ENCODE measurements at regions not wholly inside any gene's neighbourhood (a gene's known extent, or its start where the extent isn't known, plus 50 kb on each side); places are given as distances from the start of the nearest gene placed in this dataset.
"Not testable (repeated sequence)": the region's sequence is repeated elsewhere in the genome, so short reads cannot be mapped to it uniquely, and the experiment has no call there.

DNA sequence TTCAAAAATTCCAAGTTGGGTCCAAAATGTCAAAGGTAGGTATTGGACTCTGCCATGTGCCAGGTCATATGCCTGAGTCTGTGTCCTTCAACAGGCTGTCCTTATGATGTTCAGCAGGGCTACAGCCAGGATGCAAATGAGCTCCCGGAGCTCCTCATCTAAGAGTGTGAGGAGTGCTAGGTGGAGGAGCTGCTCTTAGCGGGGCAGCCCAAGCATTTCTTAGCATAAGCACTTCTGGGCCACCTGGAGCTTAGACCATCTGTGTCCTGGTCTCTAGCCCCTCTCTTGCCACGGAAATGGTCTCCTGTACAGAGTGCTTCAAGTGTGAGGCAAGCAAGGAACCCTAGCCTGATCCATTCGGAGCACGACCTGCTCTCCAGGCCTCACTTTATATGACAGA is 64.6 kb upstream of the PRR23C start:
- Histone ChIP-seq H3K36me3 (replicated peaks) (no peaks in the 10 kb centered on the region), H3K9me3 (no peaks in the 10 kb centered on the region), H3K27me3 (ENCODE audit: low read depth) (no peaks in the 10 kb centered on the region), H3K4me3 (no peak overlapping the region), H3K4me1 (no peaks in the 10 kb centered on the region)
- DNase-seq (ENCODE audit: low spot score in 2 of 2) = no peak
- in situ Hi-C loops (cut with MboI; ENCODE audit: low sequenced_read_pairs) = no loop called here

DNA sequence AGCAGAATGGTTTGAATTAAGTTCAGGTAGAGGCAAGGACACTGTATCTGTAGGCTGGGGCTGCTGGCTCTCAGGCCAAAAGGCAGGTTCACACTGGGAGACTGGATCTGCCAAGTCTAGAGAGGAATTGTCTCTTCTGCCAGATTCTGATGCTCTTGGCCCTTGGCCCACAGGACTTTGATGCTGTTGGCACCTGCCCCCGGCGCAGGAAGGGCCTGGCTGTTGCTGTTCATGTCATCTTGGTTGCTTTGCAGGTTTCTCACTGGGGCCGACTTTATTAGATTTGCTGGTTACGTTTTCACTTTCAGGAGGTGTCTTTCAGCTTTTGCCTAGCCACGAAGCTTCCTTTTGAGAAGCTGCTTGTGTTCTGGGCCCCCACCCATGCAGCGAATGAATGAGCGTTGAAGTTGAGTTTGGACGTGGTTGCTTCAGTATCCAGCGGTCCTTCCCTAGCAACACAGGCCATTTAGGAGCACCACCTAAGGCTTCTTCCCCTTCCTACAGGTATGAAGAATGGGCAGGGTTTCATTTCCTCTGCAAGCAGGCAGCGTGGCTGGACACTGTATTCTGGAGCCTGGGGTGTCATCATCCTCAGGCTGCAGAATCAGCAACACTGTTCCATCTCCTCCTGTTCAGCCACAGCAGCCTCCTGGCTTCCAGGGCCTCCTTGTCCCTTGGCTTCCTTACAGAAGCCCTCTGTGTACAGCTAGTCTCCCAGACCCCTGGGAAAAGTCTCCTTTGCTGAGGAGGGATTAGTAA is 65.6 kb upstream of the PRR23C start:
- H3K27me3 ChIP-seq (ENCODE audit: low read depth) = no peaks in the 10 kb centered on the region
- in situ Hi-C loops (cut with MboI; ENCODE audit: low sequenced_read_pairs) = no loop called here
- H3K4me3 ChIP-seq = no peak overlapping the region
- H3K4me1 ChIP-seq = no peaks in the 10 kb centered on the region
- DNase-seq (ENCODE audit: low spot score in 2 of 2) = no peak
- H3K9me3 ChIP-seq = no peaks in the 10 kb centered on the region
- no peaks in the 10 kb centered on the region for H3K36me3 ChIP-seq (replicated peaks)

DNA sequence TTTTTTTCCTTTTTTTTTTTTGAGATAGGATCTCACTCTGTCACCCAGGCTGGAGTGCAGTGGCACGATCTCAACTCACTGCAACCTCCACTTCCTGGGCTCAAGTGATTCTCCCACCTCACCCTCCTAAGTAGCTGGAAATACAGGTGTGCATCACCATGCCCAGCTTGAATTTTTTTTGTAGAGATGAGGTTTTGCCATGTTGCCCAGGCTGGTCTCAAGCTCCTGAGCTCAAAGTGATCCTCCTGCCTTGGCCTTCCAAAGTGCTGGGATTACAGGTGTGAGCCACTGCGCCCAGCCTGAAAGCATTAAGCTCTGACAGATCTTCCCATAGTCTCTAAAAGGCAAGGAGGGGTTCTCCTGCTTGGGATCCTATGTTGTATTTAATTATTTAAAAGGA is 66.2 kb upstream of the PRR23C start:
- H3K4me1 ChIP-seq; H3K9me3 ChIP-seq; in situ Hi-C loops (cut with MboI; ENCODE audit: low sequenced_read_pairs); H3K27me3 ChIP-seq (ENCODE audit: low read depth); H3K4me3 ChIP-seq; H3K36me3 ChIP-seq (replicated peaks); DNase-seq (ENCODE audit: low spot score in 2 of 2): not testable (repeated sequence)

DNA sequence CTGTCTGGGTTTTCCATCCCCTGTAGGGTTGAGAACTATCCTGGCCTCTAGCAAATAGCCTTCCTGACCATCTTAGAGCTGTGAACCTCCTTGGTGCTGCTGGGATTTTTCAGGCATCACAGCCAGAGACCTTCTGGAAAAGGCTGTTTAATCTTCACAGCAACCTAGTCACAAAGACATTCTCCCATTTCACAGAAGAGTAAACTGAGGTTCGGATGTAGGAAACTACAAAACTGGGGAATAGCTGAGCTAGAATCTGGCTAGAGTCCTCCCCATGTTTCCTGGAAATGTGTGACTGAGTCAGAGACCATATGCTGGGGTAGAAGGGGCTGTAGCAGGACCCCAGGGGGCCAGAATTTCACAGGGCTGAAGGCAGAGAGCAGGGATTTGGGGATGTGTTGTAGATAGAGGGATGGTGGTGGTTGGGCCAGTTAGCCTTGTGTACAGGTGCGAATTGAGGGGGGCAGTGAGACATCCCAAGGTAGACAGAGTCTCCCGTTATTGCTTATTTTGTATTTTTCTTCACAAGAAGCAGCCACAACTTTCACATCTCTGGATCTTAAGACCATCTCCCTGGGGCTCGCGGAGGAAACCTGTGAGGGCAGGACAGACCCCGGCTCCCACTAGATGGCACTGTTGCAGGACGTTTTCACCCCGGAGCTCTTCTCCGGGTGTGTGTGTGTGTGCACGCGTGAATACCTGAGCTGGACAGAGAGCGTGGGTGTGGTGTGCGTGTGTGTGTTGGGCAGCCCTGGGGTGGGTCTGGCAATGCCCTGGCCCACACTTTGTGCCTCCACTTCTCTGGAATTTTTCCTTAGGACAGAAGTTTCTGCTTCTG is 66.9 kb upstream of the PRR23C start:
- DNase-seq (ENCODE audit: low spot score in 2 of 2) = peak; percentile 14 to 81
- Histone ChIP-seq H3K27me3 (ENCODE audit: low read depth) (no peaks in the 10 kb centered on the region), H3K9me3 (no peaks in the 10 kb centered on the region), H3K4me3 (no peak overlapping the region), H3K4me1 (no peaks in the 10 kb centered on the region), H3K36me3 (replicated peaks) (no peaks in the 10 kb centered on the region)
- in situ Hi-C loops (cut with MboI; ENCODE audit: low sequenced_read_pairs) = no loop called here

DNA sequence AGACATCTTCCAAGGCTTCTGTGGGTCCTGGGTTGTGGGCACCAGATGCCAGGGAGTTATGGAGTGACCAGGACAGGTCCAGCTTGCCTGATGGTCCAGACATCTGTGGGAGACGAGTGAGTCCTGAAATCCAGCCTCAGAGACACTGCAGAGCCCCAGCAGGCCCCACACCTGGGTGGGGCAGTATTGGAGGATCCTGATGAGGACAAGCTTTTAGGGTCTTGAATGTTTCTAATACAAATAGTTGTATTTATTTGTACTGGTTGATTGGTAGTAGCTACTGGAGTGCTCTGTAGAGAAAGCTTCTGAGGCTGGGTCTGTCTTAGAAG is 67.5 kb upstream of the PRR23C start:
- DNase-seq (ENCODE audit: low spot score in 2 of 2) = no peak
- H3K36me3 ChIP-seq (replicated peaks) = no peaks in the 10 kb centered on the region
- H3K4me1 ChIP-seq = no peaks in the 10 kb centered on the region
- H3K9me3 ChIP-seq = no peaks in the 10 kb centered on the region
- no peak overlapping the region for H3K4me3 ChIP-seq
- no peaks in the 10 kb centered on the region for H3K27me3 ChIP-seq (ENCODE audit: low read depth)
- in situ Hi-C loops (cut with MboI; ENCODE audit: low sequenced_read_pairs) = no loop called here

- Histone ChIP-seq H3K4me1 (no peaks in the 10 kb centered on the region), H3K36me3 (replicated peaks) (no peaks in the 10 kb centered on the region), H3K4me3 (no peak overlapping the region), H3K9me3 (no peaks in the 10 kb centered on the region), H3K27me3 (ENCODE audit: low read depth) (no peaks in the 10 kb centered on the region)
- no peak for DNase-seq (ENCODE audit: low spot score in 2 of 2)
- in situ Hi-C loops (cut with MboI; ENCODE audit: low sequenced_read_pairs) = no loop called here
Observed at GRCh38 chr3:139113231-139113992, 68.7 kb upstream of the PRR23C start.

DNA sequence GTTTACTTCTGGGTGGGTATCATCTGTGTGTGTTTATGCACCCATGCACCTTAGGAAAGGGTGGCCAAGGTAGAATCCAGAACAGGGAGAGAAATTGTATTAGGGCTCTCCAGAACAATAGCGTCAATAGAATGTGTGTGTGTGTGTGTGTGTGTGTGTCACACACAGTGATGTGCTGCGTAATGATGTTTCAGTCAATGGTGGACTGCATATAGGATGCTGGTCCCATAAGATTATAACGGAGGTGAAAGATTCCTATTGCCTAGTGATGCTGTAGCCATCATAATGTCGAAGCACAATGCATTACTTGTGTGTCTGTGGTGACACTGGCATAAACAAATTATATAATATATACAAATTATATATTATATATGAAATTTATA is 69.3 kb upstream of the PRR23C start:
- DNase-seq (ENCODE audit: low spot score in 2 of 2) = no peak
- in situ Hi-C loops (cut with MboI; ENCODE audit: low sequenced_read_pairs) = no loop called here
- H3K4me1 ChIP-seq = no peaks in the 10 kb centered on the region
- H3K27me3 ChIP-seq (ENCODE audit: low read depth) = no peaks in the 10 kb centered on the region
- H3K9me3 ChIP-seq = no peaks in the 10 kb centered on the region
- H3K4me3 ChIP-seq = no peak overlapping the region
- H3K36me3 ChIP-seq (replicated peaks) = no peaks in the 10 kb centered on the region

GRCh38 chr3:139116631-139117030 is 71.9 kb upstream of the PRR23C start:
- DNase-seq (ENCODE audit: low spot score in 2 of 2); H3K36me3 ChIP-seq (replicated peaks); H3K4me3 ChIP-seq; in situ Hi-C loops (cut with MboI; ENCODE audit: low sequenced_read_pairs); H3K9me3 ChIP-seq; H3K27me3 ChIP-seq (ENCODE audit: low read depth); H3K4me1 ChIP-seq: not testable (repeated sequence)

DNA sequence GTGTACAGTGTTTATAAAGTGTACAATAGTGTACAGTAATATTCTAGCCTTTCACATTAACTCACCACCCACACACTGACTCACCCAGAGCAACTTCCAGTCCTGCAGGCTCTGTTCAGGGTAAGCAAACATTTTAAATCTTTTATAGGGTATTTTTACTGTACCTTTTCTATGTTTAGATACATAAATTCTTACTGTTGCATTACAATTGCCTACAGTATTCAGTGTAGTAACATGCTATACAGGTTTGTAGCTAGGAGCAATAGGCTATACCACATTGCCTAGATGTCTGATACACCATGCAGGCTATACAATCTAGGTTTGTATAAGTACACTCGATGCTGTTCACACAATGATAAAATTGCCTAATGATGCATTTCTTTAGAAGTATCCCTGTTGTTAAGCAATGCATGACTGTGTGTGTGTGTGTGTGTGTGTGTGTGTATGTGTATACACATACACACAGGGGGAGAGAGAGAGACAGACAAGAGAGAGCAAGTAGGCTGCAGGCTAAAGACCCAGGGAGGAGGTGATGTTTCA is 72.5 kb upstream of the PRR23C start:
- Histone ChIP-seq H3K9me3 (no peaks in the 10 kb centered on the region), H3K4me1 (no peaks in the 10 kb centered on the region), H3K27me3 (ENCODE audit: low read depth) (no peaks in the 10 kb centered on the region), H3K36me3 (replicated peaks) (no peaks in the 10 kb centered on the region), H3K4me3 (no peak overlapping the region)
- in situ Hi-C loops (cut with MboI; ENCODE audit: low sequenced_read_pairs) = no loop called here
- no peak for DNase-seq (ENCODE audit: low spot score in 2 of 2)

DNA sequence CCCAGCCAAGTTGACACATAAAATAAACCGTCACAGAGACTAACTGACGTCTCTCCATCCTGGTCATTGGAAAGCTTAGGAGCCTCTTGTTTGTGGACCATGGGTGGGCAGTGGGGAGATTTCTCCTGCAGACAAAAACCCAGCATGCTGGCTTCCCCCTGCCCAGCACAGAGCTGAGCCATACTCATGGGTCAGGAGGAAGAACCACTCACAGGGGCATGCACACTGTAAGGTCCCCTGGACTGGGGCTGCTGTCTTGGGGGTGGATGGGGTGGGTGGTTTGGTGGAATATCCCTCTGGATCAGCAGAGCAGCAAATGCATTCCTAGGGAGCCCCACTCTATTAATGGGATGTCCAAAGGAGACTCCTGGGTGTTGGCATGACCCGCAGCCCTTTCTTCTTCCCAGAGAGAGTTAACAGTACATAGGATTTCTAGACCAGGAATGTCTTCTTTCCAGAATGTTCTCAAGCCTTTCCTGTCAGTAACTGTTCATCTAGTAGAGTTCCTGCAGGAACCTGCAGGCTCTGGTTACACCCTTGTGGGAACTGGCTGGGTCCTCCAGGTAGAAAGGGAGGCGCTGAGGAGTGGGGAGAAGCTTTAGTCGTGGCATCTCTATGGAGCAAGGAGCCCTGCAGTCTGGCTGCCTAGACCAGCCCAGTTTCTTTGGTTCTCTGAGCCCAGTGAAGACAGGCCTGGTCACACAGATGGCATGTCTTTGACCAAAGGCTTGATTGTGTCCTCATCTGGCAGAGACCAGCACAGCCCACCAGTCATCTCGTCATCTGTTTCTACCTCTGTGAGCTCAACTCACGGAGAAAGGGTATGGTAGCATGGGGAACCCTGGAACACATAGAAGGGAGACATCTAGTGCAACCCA is 73.4 kb upstream of the PRR23C start:
- no peaks in the 10 kb centered on the region for H3K36me3 ChIP-seq (replicated peaks)
- H3K4me3 ChIP-seq = no peak overlapping the region
- in situ Hi-C loops (cut with MboI; ENCODE audit: low sequenced_read_pairs) = no loop called here
- no peaks in the 10 kb centered on the region for H3K27me3 ChIP-seq (ENCODE audit: low read depth)
- H3K9me3 ChIP-seq = no peaks in the 10 kb centered on the region
- DNase-seq (ENCODE audit: low spot score in 2 of 2) = no peak
- H3K4me1 ChIP-seq = no peaks in the 10 kb centered on the region

- no peaks in the 10 kb centered on the region for H3K4me1 ChIP-seq
- in situ Hi-C loops (cut with MboI; ENCODE audit: low sequenced_read_pairs) = no loop called here
Observed at GRCh38 chr3:139118835-139119234, 74.1 kb upstream of the PRR23C start.

GRCh38 chr3:139119331-139120025 is 74.8 kb upstream of the PRR23C start:
- Histone ChIP-seq H3K36me3 (replicated peaks) (no peaks in the 10 kb centered on the region), H3K4me3 (no peak overlapping the region), H3K27me3 (ENCODE audit: low read depth) (no peaks in the 10 kb centered on the region), H3K9me3 (no peaks in the 10 kb centered on the region), H3K4me1 (no peaks in the 10 kb centered on the region)
- in situ Hi-C loops (cut with MboI; ENCODE audit: low sequenced_read_pairs) = no loop called here
- no peak for DNase-seq (ENCODE audit: low spot score in 2 of 2)

More at GRCh38 chr3:139118835-139119234, 74.1 kb upstream of the PRR23C start:
- Histone ChIP-seq H3K27me3 (ENCODE audit: low read depth) (no peaks in the 10 kb centered on the region), H3K4me3 (no peak overlapping the region), H3K9me3 (no peaks in the 10 kb centered on the region), H3K36me3 (replicated peaks) (no peaks in the 10 kb centered on the region)
- DNase-seq (ENCODE audit: low spot score in 2 of 2) = no peak
